Astrocyte of the spinal cord (primary cell): ENCODE measurements at regions not wholly inside any gene's neighbourhood (a gene's known extent, or its start where the extent isn't known, plus 50 kb on each side); places are given as distances from the start of the nearest gene placed in this dataset.

Experiments
- DNase-seq: peaks from one replicate; pipeline ENCODE4 v3.0.0; 2011; ENCODE audit warnings: low read depth, low spot score
- H3K4me3 ChIP-seq: 2 replicates; pipeline ENCODE4 v1.5.1; 2011; ENCODE audit warnings: low read depth, mild to moderate bottlenecking, low read length, moderate library complexity
- in situ Hi-C: cut with HindIII; loops from 2 replicates; pipeline ENCODE4 v1.10.0; 2017; ENCODE audit warnings: low sequenced_read_pairs
- TF ChIP-seq, protein P1 (sequence below): IDR thresholded peaks from 2 replicates; pipeline ENCODE4 v1.5.1; 2012; ENCODE audit warnings: low read depth, mild to moderate bottlenecking, low read length, inconsistent platforms

DNA sequence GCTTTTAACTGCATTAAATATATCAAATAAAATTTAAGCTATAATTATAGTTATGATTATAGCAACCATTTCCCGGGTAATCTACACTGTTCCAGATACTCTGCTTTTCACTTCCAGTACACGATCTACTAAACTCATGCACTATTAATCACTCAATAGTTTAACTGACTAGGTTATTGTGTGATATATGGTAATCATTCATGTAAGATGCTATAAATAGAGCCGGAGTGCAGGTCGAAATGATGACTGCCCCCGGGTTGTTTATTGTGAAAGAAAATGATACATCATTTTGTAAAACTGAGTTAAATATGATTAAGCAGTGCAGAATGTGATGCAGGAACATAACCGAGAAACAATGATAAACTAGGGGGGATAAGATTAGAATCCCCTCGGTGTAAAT lies 434.6 kb upstream of the DSEL start:
- no peak for DNase-seq
- no peak overlapping the region for H3K4me3 ChIP-seq
- in situ Hi-C loops, result no loop called here
- TF ChIP-seq, protein P1, sequence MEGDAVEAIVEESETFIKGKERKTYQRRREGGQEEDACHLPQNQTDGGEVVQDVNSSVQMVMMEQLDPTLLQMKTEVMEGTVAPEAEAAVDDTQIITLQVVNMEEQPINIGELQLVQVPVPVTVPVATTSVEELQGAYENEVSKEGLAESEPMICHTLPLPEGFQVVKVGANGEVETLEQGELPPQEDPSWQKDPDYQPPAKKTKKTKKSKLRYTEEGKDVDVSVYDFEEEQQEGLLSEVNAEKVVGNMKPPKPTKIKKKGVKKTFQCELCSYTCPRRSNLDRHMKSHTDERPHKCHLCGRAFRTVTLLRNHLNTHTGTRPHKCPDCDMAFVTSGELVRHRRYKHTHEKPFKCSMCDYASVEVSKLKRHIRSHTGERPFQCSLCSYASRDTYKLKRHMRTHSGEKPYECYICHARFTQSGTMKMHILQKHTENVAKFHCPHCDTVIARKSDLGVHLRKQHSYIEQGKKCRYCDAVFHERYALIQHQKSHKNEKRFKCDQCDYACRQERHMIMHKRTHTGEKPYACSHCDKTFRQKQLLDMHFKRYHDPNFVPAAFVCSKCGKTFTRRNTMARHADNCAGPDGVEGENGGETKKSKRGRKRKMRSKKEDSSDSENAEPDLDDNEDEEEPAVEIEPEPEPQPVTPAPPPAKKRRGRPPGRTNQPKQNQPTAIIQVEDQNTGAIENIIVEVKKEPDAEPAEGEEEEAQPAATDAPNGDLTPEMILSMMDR, result no peak

DNA sequence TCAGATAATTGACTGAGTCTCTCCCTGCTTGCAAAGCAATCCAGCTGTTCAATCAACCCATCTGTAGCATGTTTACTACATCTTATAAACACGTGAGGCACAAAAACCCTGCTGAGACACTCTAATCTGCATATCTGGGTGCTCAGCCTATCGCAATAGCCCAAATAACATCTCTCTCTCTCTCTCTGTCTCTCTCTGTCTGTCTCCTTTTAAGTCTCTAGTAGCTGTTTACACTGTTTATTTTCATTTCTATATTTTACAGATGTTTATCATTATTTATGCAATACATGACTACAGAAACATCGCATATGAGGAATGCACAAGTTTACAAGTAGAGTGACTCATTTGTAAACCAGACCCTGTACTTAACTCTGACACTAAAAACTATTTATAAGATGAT lies 422.1 kb upstream of the DSEL start:
- in situ Hi-C loops, result no loop called here
- no peak overlapping the region for H3K4me3 ChIP-seq
- DNase-seq, result no peak
- TF ChIP-seq, protein P1, result no peak

DNA sequence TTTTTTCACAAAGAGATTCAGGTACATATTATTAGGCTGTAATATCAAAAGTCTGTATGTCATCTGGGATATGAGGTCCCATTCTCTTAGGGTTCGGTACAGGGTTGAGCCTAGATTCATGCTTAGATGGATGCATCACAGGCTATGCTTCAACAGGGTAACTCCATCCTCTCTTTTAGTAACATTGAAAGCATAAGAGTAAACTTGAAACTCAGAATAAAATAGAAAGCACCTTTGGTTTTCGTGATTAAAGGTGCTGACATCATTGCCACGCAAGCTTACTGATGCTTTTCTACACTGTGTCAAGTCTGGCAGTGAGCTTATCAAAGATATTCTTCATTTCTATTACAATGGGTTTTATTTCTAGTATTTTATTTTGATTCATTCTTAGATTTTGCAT lies 419.1 kb upstream of the DSEL start:
- TF ChIP-seq, protein P1, result no peak
- in situ Hi-C loops, result no loop called here
- DNase-seq, result no peak
- no peak overlapping the region for H3K4me3 ChIP-seq

DNA sequence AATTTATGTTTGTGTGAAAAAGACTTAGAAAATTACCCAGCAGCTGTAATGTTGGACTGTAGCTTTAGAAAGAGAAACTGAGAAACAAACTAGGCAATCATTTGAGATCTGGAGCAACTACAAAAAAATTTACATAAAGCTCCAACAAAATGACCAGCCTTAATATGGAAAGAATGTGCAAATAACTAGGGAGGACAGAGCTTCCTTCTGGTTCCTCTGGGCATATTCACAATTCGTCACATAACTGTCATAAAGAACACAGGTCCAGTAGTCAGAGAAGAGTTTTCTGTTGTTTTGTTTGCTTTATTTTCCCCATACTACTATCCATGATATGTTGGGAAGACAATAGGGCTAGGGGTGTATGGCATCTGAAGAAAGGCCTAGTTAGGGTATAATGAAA lies 416.8 kb upstream of the DSEL start:
- in situ Hi-C loops, result no loop called here
- DNase-seq, result no peak
- no peak overlapping the region for H3K4me3 ChIP-seq
- TF ChIP-seq, protein P1, result no peak

DNA sequence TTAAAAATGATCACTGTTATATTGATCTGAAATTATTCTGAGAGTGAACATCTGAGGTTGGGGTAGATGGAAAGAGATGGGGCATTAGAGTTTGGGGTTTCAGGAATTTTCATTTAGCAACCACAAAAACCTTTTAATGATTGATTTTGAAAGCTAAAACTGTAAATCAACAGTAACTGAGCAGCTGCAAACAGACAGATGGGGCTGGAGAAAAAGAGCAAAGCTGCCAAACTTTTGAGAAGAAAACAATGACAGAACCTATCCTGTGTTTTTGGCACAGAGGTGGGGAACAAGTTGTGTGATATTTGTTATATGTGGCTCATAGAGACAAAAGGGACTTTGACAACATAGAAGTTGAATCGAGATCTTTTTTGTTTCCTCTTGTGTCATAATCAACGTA lies 415.8 kb upstream of the DSEL start:
- in situ Hi-C loops, result no loop called here
- TF ChIP-seq, protein P1, result no peak
- DNase-seq, result no peak

DNA sequence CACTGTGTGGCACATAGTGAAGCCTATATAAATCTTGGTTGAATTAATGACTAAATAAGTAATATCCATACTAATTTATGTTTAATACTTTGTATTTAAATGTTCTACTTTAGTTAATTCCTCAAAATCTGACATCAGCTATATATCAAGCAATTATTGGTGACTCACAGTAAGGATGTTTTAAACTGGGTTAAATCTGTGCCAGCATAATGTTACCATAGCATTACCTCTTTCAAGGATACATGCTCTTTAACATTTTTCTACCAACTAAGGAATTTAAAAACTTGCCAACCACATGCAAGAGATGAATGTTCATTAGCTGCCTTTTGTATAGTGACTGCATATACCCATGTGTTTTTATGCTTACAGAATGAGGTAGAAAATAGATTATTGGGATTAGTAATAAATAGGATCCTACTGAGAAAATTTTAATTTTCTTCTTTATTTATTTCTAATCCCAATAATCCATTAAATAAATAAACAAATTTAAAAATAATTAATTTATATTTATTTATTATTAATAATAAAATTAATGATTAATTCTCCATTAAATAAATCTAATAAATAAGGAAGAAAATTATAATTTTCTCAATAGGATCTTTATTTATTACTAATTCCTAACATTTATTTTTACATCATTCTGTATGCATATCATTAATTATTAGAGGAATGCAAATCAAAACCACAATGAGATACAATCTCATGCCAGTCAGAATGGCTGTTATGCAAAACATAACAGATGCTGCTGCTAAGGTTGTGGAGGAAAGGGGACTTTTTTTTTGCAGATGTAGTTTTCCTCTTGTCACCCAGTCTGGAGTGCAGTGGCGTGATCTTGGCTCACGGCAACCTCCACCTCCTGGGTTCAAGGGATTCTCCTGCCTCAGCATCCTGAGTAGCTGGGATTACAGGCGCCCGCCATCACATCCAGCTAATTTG lies 410.7 kb upstream of the DSEL start:
- in situ Hi-C loops, result no loop called here
- no peak overlapping the region for H3K4me3 ChIP-seq
- no peak for DNase-seq
- TF ChIP-seq, protein P1, result no peak

More for the DNA sequence above, 415.8 kb upstream of the DSEL start:
- no peak overlapping the region for H3K4me3 ChIP-seq
